LoVo (cell line): ENCODE measurements at regions not wholly inside any gene's neighbourhood (a gene's known extent, or its start where the extent isn't known, plus 50 kb on each side); places are given as distances from the start of the nearest gene placed in this dataset.
"Not testable (repeated sequence)": the region's sequence is repeated elsewhere in the genome, so short reads cannot be mapped to it uniquely, and the experiment has no call there.

Experiments used
- DNase-seq: peaks from one replicate; pipeline ENCODE4 v3.0.0-alpha.2; 2016; ENCODE audit warnings: low spot score

GRCh38 chr3:18730491-18730890, 305.4 kb upstream of the SATB1 start:
- DNase-seq: no peak

GRCh38 chr3:18729671-18730070, 304.5 kb upstream of the SATB1 start:
- DNase-seq: no peak

GRCh38 chr3:18725668-18726407, 300.7 kb upstream of the SATB1 start:
- no peak for DNase-seq

DNA sequence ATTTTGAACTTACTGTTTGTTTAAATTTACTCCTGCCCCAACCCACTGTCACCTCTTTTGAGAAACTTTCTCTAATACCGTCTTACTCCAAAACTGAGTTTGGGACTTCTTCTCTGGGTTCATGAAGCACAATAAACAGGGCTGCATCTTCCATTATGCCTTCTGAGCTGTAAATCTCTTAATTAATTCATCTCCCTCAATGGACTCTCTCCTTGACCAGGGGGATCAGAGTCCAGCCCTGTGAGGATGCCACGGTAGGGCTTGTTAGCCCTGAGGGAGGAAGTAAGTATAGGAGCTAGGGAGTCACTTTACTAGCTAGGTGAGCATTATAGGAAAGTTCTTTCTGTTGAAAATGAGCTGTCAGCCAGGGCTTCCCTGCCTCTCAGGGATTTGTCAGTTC, 299.3 kb upstream of the SATB1 start:
- DNase-seq: no peak

DNA sequence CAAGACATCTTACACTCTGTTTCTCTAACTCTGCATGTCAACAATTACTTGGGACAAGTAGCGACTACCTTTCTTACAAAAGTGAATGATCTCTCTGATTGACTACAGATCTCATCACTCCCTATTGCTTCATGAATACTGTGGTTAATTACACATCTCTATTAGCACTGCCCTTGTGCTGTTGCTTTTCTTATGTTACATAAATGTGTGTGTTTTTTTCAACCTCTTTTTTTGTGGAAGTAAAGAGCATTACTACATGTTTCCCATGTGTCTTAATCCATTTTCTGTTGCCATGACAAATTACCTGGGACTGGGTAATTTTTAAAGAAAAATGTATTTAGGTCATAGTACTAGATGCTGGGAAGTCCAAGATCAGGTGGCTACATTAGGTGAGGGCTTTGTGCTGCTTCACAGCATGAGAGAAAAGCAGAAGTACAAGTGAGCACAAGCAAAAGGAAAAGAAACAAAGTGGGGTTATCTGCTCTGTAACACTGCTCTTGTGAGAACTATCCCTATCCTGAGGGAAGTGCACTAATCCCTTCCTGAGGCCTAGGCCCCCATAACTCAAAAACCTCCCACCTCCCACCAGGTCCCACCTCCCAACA, 298.2 kb upstream of the SATB1 start:
- DNase-seq: no peak

GRCh38 chr3:18720543-18720942, 295.4 kb upstream of the SATB1 start:
- DNase-seq: no peak

- DNase-seq: no peak
These were observed 292.5 kb upstream of the SATB1 start for GRCh38 chr3:18717598-18717997.

DNA sequence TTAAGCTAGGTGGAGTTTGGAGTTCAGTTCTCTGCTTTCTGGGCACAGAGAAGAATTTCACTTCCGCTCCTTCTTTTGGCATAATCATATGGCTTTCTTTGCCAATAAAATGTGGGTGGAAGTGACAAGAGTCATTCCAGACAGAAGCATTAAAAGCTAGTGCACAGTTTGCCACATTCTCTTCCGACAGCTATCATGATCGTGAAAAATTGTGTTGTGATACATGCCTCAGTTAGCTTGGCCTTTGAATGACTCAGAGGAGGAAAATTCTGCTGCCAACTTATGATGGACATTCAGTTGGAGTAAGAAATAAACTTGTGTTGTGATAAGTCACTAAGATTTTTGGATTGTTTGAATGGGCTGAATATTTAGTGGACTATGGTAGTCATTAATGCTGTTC, 291.7 kb upstream of the SATB1 start:
- DNase-seq: no peak

DNA sequence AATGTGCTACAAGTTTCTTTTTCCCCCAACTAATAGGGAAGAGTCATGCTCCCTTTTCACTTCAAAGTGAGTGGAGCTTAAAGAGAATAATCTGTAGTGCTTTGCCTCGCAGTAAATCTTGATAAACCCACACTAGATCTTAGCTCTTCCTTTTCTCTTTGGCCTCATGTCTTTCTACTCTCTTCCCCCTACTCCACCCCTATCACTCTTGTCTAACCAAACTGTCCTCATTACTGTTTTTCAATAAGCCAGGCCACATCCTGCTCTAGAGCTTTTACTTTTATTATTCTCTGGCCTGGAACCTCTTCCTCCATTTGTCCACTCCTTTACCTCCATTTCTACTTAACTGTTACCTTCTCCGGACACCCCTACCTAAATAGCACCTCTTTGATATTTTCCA, 291.0 kb upstream of the SATB1 start:
- no peak for DNase-seq

- DNase-seq: no peak
These were observed 290.1 kb upstream of the SATB1 start for GRCh38 chr3:18715208-18715607.

DNA sequence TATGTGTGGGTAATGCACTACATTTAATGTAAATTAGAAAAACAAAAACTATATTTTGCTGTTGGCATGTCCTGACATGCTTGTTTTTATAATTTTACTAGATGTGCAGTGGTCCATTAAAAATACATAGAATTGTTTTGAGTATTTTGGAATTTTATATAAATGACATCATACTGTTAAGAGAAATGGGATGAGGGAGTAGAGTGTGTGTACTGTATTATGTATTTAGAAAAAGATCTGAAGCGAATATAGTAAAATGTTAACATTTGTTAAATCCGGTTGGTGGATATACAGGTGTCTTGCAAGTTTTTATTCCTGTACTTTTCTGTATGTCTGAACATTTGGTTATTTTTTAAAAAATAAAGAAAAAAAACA, 288.4 kb upstream of the SATB1 start:
- no peak for DNase-seq

- DNase-seq: no peak
These were observed 287.8 kb upstream of the SATB1 start for GRCh38 chr3:18712713-18713576.

GRCh38 chr3:18704326-18704725, 279.2 kb upstream of the SATB1 start:
- DNase-seq: no peak

DNA sequence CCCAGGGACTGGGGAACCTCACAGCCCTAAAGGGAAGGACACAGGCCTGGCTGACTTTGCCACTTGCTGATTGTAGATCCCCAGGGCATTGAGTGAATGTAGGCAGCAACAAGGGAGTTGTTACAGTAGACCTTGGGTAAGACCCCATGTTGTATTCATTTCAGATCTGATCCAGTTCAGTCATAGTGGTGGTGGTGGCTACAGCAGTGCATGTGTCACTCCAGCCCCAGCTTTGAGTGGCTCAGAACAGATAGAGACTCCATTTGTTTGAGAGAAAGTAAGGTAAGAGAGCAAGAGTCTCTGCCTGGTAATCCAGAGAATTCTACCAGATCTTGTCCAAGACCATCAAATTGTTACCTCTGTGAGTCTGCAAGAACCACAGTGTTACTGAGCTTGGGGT, 278.7 kb upstream of the SATB1 start:
- DNase-seq: no peak

- not testable (repeated sequence) for DNase-seq
These were observed 268.6 kb upstream of the SATB1 start for GRCh38 chr3:18693588-18694329.

DNA sequence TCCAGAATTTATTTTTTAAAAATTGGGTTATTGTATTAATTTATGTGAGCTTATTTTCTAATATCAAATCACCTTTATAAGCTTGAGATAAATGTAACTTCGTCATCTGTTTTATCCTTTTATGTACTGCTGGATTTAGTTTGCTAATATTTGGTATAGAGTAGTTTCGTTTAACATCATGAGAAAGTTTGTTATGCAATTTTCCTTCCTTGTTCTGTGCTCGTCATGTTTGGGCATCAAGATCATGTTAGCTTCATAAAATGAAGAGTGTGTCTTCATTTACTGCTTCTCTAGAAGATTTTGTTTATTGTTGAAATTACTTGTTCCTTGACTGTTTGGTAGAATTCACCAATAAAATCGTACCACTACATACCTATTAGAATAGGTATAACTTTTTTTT, 262.1 kb upstream of the SATB1 start:
- DNase-seq: no peak

- DNase-seq: no peak
These were observed 258.8 kb upstream of the SATB1 start for GRCh38 chr3:18683900-18684299.

DNA sequence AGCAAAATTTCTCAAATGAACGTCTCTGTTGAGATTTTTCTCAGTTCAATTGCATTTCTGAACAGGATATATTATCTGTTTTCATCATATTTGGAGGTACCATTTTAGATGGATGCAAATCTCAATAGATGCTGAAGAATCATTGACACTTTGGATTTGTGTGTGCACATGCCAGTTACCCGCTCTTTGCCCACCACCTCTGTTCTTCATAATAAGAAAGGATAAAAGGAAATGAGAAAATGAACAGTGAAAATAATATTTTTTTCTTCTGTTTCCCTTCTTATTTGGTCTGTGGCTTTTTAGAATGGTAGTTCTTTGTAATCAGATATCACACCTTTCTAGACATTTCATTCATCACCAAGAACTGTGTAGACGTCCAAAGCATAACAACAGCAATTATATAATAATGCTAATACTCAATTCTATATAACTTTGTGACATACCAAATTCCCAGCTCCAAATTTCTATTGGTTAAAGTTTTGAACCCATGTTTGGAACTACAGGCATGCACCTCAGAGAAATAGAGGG, 256.7 kb upstream of the SATB1 start:
- no peak for DNase-seq

DNA sequence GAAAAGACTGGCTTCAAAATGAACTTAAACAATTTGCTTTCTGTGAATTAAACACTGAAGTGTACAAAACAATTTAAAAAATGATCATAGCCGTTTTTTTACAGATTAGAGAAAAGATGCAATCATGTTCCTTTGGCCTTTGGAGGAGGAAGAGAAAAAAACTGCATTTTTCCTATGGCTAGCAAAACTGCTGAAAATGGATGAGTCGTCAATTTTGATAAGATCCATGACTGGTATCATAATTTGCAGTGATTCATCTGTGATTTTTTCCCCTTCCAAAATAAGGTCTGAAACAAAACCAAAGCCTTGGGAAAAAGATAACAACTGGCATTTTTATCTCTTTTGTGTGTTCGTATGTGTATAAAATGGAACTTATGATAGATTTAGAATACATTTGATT, 255.6 kb upstream of the SATB1 start:
- no peak for DNase-seq

GRCh38 chr3:18679238-18679637, 254.1 kb upstream of the SATB1 start:
- DNase-seq: no peak

GRCh38 chr3:18675197-18675596, 250.1 kb upstream of the SATB1 start:
- DNase-seq: no peak

- no peak for DNase-seq
These were observed 247.4 kb upstream of the SATB1 start for GRCh38 chr3:18672561-18672960.
